WTC11 (cell line): ENCODE measurements at regions not wholly inside any gene's neighbourhood (a gene's known extent, or its start where the extent isn't known, plus 50 kb on each side); places are given as distances from the start of the nearest gene placed in this dataset.

Experiments used
- ATAC-seq: fragments of 200-7000 bp; cut with Tn5 transposase; 2 replicates; pipeline ENCODE4 v1.10.0; 2021; ENCODE audit warnings: mild to moderate bottlenecking, moderate library complexity
- CTCF ChIA-PET: fragments of 300-600 bp; sonication (Branson Sonifier 250); formaldehyde crosslinking; loops from one replicate; lab custom pipeline; 2021; ENCODE audit warnings: antibody characterized with exemption; lab: Charles Lee
- POLR2A ChIA-PET: fragments of 350-600 bp; sonication (Branson Sonifier 250); formaldehyde crosslinking; loops from one replicate; lab custom pipeline; 2021; ENCODE audit warnings: antibody characterized with exemption; lab: Charles Lee
- DNase-seq: peaks from one replicate; pipeline ENCODE4 v3.0.0; 2021; ENCODE audit warnings: low spot score
- H3K27ac Mint-ChIP-seq: 2 replicates; pipeline ENCODE4 v1.8.0; 2021; ENCODE audit warnings: mixed read lengths
- H3K27me3 Mint-ChIP-seq: 2 replicates; pipeline ENCODE4 v1.8.0; 2021; ENCODE audit warnings: low read depth, mild to moderate bottlenecking, moderate library complexity, mixed read lengths
- H3K36me3 Mint-ChIP-seq: 2 replicates; pipeline ENCODE4 v1.8.0; 2021; ENCODE audit warnings: mixed read lengths
- H3K4me1 Mint-ChIP-seq: 2 replicates; pipeline ENCODE4 v1.8.0; 2022; ENCODE audit warnings: mixed read lengths
- H3K4me3 Mint-ChIP-seq: 2 replicates; pipeline ENCODE4 v1.8.0; 2021; ENCODE audit warnings: mild to moderate bottlenecking, moderate library complexity, mixed read lengths
- H3K9me3 Mint-ChIP-seq: 2 replicates; pipeline ENCODE4 v1.8.0; 2021; ENCODE audit warnings: mixed read lengths
- ATF3 ChIP-seq: sonication (generic); formaldehyde crosslinking; conservative IDR thresholded peaks from 2 replicates; pipeline ENCODE4 v1.8.1; 2022; ENCODE audit warnings: mild to moderate bottlenecking, missing genetic modification reagents
- ATF6 ChIP-seq: sonication (generic); formaldehyde crosslinking; IDR thresholded peaks from 2 replicates; pipeline ENCODE4 v1.8.1; 2023; ENCODE audit warnings: mild to moderate bottlenecking, missing genetic modification reagents
- CDX4 ChIP-seq: fragments of 250-450 bp; sonication (Bioruptor Pico); IDR thresholded peaks from 2 replicates; pipeline ENCODE4 v1.9.0; 2021; ENCODE audit warnings: moderate library complexity, mild to moderate bottlenecking, inconsistent platforms, borderline replicate concordance
- CREM ChIP-seq: sonication (generic); formaldehyde crosslinking; IDR thresholded peaks from 2 replicates; pipeline ENCODE4 v1.8.1; 2022; ENCODE audit warnings: mild to moderate bottlenecking, missing genetic modification reagents, moderate library complexity
- E2F4 ChIP-seq: sonication (generic); formaldehyde crosslinking; IDR thresholded peaks from 2 replicates; pipeline ENCODE4 v1.8.1; 2022; ENCODE audit warnings: low read depth, mild to moderate bottlenecking, moderate library complexity, missing genetic modification reagents, borderline replicate concordance
- E2F5 ChIP-seq: sonication (generic); formaldehyde crosslinking; IDR thresholded peaks from 2 replicates; pipeline ENCODE4 v1.8.1; 2022; ENCODE audit warnings: mild to moderate bottlenecking, moderate library complexity, missing genetic modification reagents
- ETV6 ChIP-seq: sonication (generic); formaldehyde crosslinking; IDR thresholded peaks from 2 replicates; pipeline ENCODE4 v1.8.1; 2022; ENCODE audit warnings: mild to moderate bottlenecking, missing genetic modification reagents
- FOXP4 ChIP-seq: sonication (generic); formaldehyde crosslinking; IDR thresholded peaks from 2 replicates; pipeline ENCODE4 v1.8.0; 2022; ENCODE audit warnings: mild to moderate bottlenecking, missing genetic modification reagents
- JUN ChIP-seq: sonication (generic); formaldehyde crosslinking; IDR thresholded peaks from 2 replicates; pipeline ENCODE4 v1.8.0; 2023; ENCODE audit warnings: mild to moderate bottlenecking, missing genetic modification reagents
- MAX ChIP-seq: sonication (generic); formaldehyde crosslinking; IDR thresholded peaks from 2 replicates; pipeline ENCODE4 v1.8.0; 2022; ENCODE audit warnings: mild to moderate bottlenecking, missing genetic modification reagents
- NFE2L1 ChIP-seq: sonication (generic); formaldehyde crosslinking; IDR thresholded peaks from 2 replicates; pipeline ENCODE4 v1.8.1; 2023; ENCODE audit warnings: missing genetic modification reagents
- SMAD3 ChIP-seq: sonication (generic); formaldehyde crosslinking; IDR thresholded peaks from 2 replicates; pipeline ENCODE4 v1.8.0; 2022; ENCODE audit warnings: missing genetic modification reagents, mild to moderate bottlenecking, borderline replicate concordance
- ZNF219 ChIP-seq: sonication (generic); formaldehyde crosslinking; IDR thresholded peaks from 2 replicates; pipeline ENCODE4 v1.8.0; 2023; ENCODE audit warnings: missing genetic modification reagents, mild to moderate bottlenecking, borderline replicate concordance
- ZNF281 ChIP-seq: sonication (generic); formaldehyde crosslinking; IDR thresholded peaks from 2 replicates; pipeline ENCODE4 v1.8.0; 2023; ENCODE audit warnings: mild to moderate bottlenecking, missing genetic modification reagents
- ZNF396 ChIP-seq: fragments of 250-450 bp; sonication (Bioruptor Pico); IDR thresholded peaks from 2 replicates; pipeline ENCODE4 v1.8.0; 2021; ENCODE audit warnings: mild to moderate bottlenecking, moderate library complexity, borderline replicate concordance
- ZNF423 ChIP-seq: fragments of 250-450 bp; sonication (Bioruptor Pico); IDR thresholded peaks from 2 replicates; pipeline ENCODE4 v2.1.2; 2022; ENCODE audit warnings: mild to moderate bottlenecking, moderate library complexity
- ZNF512 ChIP-seq: sonication (generic); formaldehyde crosslinking; IDR thresholded peaks from 2 replicates; pipeline ENCODE4 v1.8.1; 2022; ENCODE audit warnings: missing genetic modification reagents, borderline replicate concordance
- ZNF532 ChIP-seq: fragments of 250-450 bp; sonication (Bioruptor Pico); IDR thresholded peaks from 2 replicates; pipeline ENCODE4 v1.9.0; 2021; ENCODE audit warnings: mild to moderate bottlenecking, borderline replicate concordance
- ZNF671 ChIP-seq: fragments of 250-450 bp; sonication (Bioruptor Pico); IDR thresholded peaks from 2 replicates; pipeline ENCODE4 v1.8.0; 2021; ENCODE audit warnings: mild to moderate bottlenecking

- no peak for TF ChIP-seq ZNF532 (CRISPR knock-in tag)
Observed at GRCh38 chr1:228823200-228823599, 87.9 kb downstream of the RHOU start (continued).

GRCh38 chr1:228824366-228824765, 89.1 kb downstream of the RHOU start:
- Mint-ChIP-seq H3K4me1 (peaks cover 17% of the 10 kb centered on the region), H3K4me3 (no peak overlapping the region), H3K9me3 (no peaks in the 10 kb centered on the region), H3K36me3 (no peaks in the 10 kb centered on the region), H3K27ac (no peak overlapping the region), H3K27me3 (no peaks in the 10 kb centered on the region; the same call in 1 of the 2 replicates)
- ChIA-PET CTCF (no interaction called here), POLR2A (no interaction called here)
- DNase-seq (no peak), ATAC-seq (no peak)
- TF ChIP-seq ATF3 (CRISPR knock-in tag) = no peak
- TF ChIP-seq ZNF423 (CRISPR knock-in tag) = no peak
- TF ChIP-seq CREM (CRISPR knock-in tag) = no peak
- no peak for TF ChIP-seq ZNF281 (CRISPR knock-in tag)
- TF ChIP-seq CDX4 (CRISPR knock-in tag) = no peak
- TF ChIP-seq ZNF396 (CRISPR knock-in tag) = no peak
- TF ChIP-seq ATF6 (CRISPR knock-in tag) = no peak
- TF ChIP-seq E2F5 (CRISPR knock-in tag) = no peak
- TF ChIP-seq NFE2L1 (CRISPR knock-in tag) = no peak
- TF ChIP-seq SMAD3 = no peak
- no peak for TF ChIP-seq E2F4 (CRISPR knock-in tag)
- no peak for TF ChIP-seq ZNF671 (CRISPR knock-in tag)
- TF ChIP-seq JUN = no peak
- TF ChIP-seq FOXP4 = no peak
- no peak for TF ChIP-seq MAX (CRISPR knock-in tag)
- TF ChIP-seq ETV6 (CRISPR knock-in tag) = no peak
- no peak for TF ChIP-seq ZNF512 (CRISPR knock-in tag)
- TF ChIP-seq ZNF219 (CRISPR knock-in tag) = no peak
